AG09309 (cell line): ENCODE measurements at regions not wholly inside any gene's neighbourhood (a gene's known extent, or its start where the extent isn't known, plus 50 kb on each side); places are given as distances from the start of the nearest gene placed in this dataset.

Experiments
- DNase-seq: peaks from one replicate; pipeline ENCODE4 v3.0.0-alpha.2; 2010; ENCODE audit warnings: low read depth
- H3K4me3 ChIP-seq: 2 replicates; pipeline ENCODE4 v1.5.1; 2011; ENCODE audit warnings: mild to moderate bottlenecking, low read depth, low read length, moderate library complexity; ENCODE audit not compliant: control insufficient read depth
- CTCF ChIP-seq: IDR thresholded peaks from 2 replicates; pipeline ENCODE4 v1.5.1; 2011; ENCODE audit warnings: mild to moderate bottlenecking, low read depth, low read length, inconsistent platforms; ENCODE audit not compliant: insufficient read depth, control insufficient read depth; ENCODE audit errors: missing control alignments

- no peak for DNase-seq
- TF ChIP-seq CTCF, result no peak
- H3K4me3 ChIP-seq, result no peak overlapping the region
Observed at GRCh38 chr10:61840403-61840802, 61.1 kb upstream of the ARID5B start.

GRCh38 chr10:61841338-61841875 is 60.1 kb upstream of the ARID5B start:
- no peak overlapping the region for H3K4me3 ChIP-seq
- DNase-seq, result no peak
- no peak for TF ChIP-seq CTCF

GRCh38 chr10:61842755-61843497 is 58.6 kb upstream of the ARID5B start:
- no peak for DNase-seq
- TF ChIP-seq CTCF, result no peak

GRCh38 chr10:61844116-61844822 is 57.2 kb upstream of the ARID5B start:
- TF ChIP-seq CTCF, result no peak
- no peak overlapping the region for H3K4me3 ChIP-seq
- DNase-seq, result no peak

More at GRCh38 chr10:61842755-61843497, 58.6 kb upstream of the ARID5B start:
- H3K4me3 ChIP-seq, result no peak overlapping the region

GRCh38 chr10:61845196-61845949 is 56.1 kb upstream of the ARID5B start:
- no peak overlapping the region for H3K4me3 ChIP-seq
- no peak for DNase-seq
- no peak for TF ChIP-seq CTCF

- no peak for TF ChIP-seq CTCF
- H3K4me3 ChIP-seq, result no peak overlapping the region
- no peak for DNase-seq
Observed at GRCh38 chr10:61845950-61846268, 55.6 kb upstream of the ARID5B start.
